NT2/D1 (cell line): ENCODE measurements at regions not wholly inside any gene's neighbourhood (a gene's known extent, or its start where the extent isn't known, plus 50 kb on each side); places are given as distances from the start of the nearest gene placed in this dataset.
"Not testable (repeated sequence)": the region's sequence is repeated elsewhere in the genome, so short reads cannot be mapped to it uniquely, and the experiment has no call there.

Experiments used
- DNase-seq: peaks from one replicate; pipeline ENCODE4 v3.0.0-alpha.2; 2011; ENCODE audit warnings: low read depth, low spot score
- H3K27me3 ChIP-seq: 2 replicates; pipeline ENCODE4 v1.6.0; 2011; ENCODE audit warnings: mild to moderate bottlenecking; ENCODE audit not compliant: insufficient read length, insufficient read depth
- H3K36me3 ChIP-seq: 2 replicates; pipeline ENCODE4 v1.6.1; 2011; ENCODE audit warnings: mild to moderate bottlenecking, low read length, mixed read lengths; ENCODE audit not compliant: insufficient read depth, insufficient read length
- H3K4me1 ChIP-seq: 2 replicates; pipeline ENCODE4 v1.5.1; 2011; ENCODE audit not compliant: insufficient read depth, insufficient read length
- H3K4me3 ChIP-seq: 2 replicates; pipeline ENCODE4 v1.5.1; 2011; ENCODE audit warnings: low read depth; ENCODE audit not compliant: insufficient read length
- H3K9ac ChIP-seq: 2 replicates; pipeline ENCODE4 v1.6.0; 2011; ENCODE audit warnings: low read depth; ENCODE audit not compliant: insufficient read length
- H3K9me3 ChIP-seq: 2 replicates; pipeline ENCODE4 v1.5.1; 2011; ENCODE audit warnings: mild to moderate bottlenecking, low read length; ENCODE audit not compliant: insufficient read depth
- SUZ12 ChIP-seq: IDR thresholded peaks from 2 replicates; pipeline ENCODE4 v1.6.1; 2011; ENCODE audit not compliant: insufficient read length, insufficient read depth; ENCODE audit errors: extremely low read depth
- YY1 ChIP-seq: IDR thresholded peaks from 2 replicates; pipeline ENCODE4 v1.6.1; 2011; ENCODE audit not compliant: insufficient read length, insufficient read depth
- ZNF274 ChIP-seq: IDR thresholded peaks from 2 replicates; pipeline ENCODE4 v1.6.1; 2011; ENCODE audit warnings: mild to moderate bottlenecking, low read depth, low read length

GRCh38 chr5:20752179-20752578, 764.2 kb upstream of the CDH18 start:
- not testable (repeated sequence) for H3K4me3 ChIP-seq, H3K36me3 ChIP-seq, H3K9me3 ChIP-seq, H3K27me3 ChIP-seq, DNase-seq, H3K4me1 ChIP-seq, H3K9ac ChIP-seq

GRCh38 chr5:20735715-20736114, 747.7 kb upstream of the CDH18 start:
- DNase-seq, H3K9ac ChIP-seq, H3K9me3 ChIP-seq, H3K4me1 ChIP-seq, H3K4me3 ChIP-seq, H3K27me3 ChIP-seq, H3K36me3 ChIP-seq: not testable (repeated sequence)

GRCh38 chr5:20732223-20732622, 744.2 kb upstream of the CDH18 start:
- not testable (repeated sequence) for H3K36me3 ChIP-seq, H3K27me3 ChIP-seq, DNase-seq, H3K4me3 ChIP-seq, H3K9ac ChIP-seq, H3K9me3 ChIP-seq, H3K4me1 ChIP-seq

- not testable (repeated sequence) for H3K4me3 ChIP-seq, H3K9me3 ChIP-seq, DNase-seq, H3K27me3 ChIP-seq, H3K4me1 ChIP-seq, H3K9ac ChIP-seq, H3K36me3 ChIP-seq
Observed at GRCh38 chr5:20721286-20721685, 733.3 kb upstream of the CDH18 start.

- not testable (repeated sequence) for DNase-seq, H3K27me3 ChIP-seq
Observed at GRCh38 chr5:20711520-20712155, 723.6 kb upstream of the CDH18 start.

GRCh38 chr5:20707634-20708033, 719.6 kb upstream of the CDH18 start:
- not testable (repeated sequence) for H3K4me1 ChIP-seq, H3K4me3 ChIP-seq, H3K27me3 ChIP-seq, DNase-seq, H3K36me3 ChIP-seq, H3K9me3 ChIP-seq, H3K9ac ChIP-seq

More at GRCh38 chr5:20711520-20712155, 723.6 kb upstream of the CDH18 start:
- H3K36me3 ChIP-seq, H3K9me3 ChIP-seq, H3K4me3 ChIP-seq, H3K9ac ChIP-seq, H3K4me1 ChIP-seq: not testable (repeated sequence)

- no peaks in the 10 kb centered on the region for H3K9me3 ChIP-seq
- H3K9ac ChIP-seq = no peak overlapping the region
- no peak for DNase-seq
- no peak overlapping the region for H3K4me3 ChIP-seq
- no peaks in the 10 kb centered on the region for H3K36me3 ChIP-seq
- no peak for TF ChIP-seq ZNF274
- TF ChIP-seq SUZ12 = no peak
- TF ChIP-seq YY1 = no peak
- H3K27me3 ChIP-seq = no peaks in the 10 kb centered on the region
- no peaks in the 10 kb centered on the region for H3K4me1 ChIP-seq
Observed at GRCh38 chr5:20694121-20694520, 706.1 kb upstream of the CDH18 start.

- Histone ChIP-seq H3K27me3 (no peaks in the 10 kb centered on the region), H3K4me3 (no peak overlapping the region), H3K9me3 (no peaks in the 10 kb centered on the region), H3K4me1 (no peaks in the 10 kb centered on the region), H3K9ac (no peak overlapping the region), H3K36me3 (no peaks in the 10 kb centered on the region)
- TF ChIP-seq ZNF274 = no peak
- no peak for DNase-seq
Observed at GRCh38 chr5:20692913-20693312, 704.9 kb upstream of the CDH18 start.
